ENCODE measurements at regions not wholly inside any gene's neighbourhood (a gene's known extent, or its start where the extent isn't known, plus 50 kb on each side); places are given as distances from the start of the nearest gene placed in this dataset.

DNA sequence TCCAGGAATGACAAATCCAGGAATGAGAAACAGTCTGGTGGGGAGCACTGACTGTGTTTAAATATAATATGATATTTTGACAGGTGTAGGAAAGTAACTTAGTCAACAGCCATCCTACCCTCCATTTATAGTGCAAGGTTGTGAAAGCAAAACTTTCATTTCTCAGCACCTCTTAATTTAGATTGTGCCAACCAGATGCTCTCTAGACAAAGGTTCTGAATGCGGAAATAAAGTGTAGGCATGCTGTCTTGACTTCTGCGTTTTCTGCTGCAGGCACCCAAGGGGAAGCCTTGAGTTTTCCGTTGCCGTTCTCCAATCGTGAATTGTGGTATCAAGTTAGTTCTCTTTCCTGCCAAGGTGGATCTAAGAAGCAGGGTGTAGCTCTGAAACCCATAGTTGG lies 261.9 kb upstream of the SUCLG2 start:
- no peaks in the 10 kb centered on the region for H4K20me1 ChIP-seq (ENCODE audit: insufficient read depth, low read length)
- peak overlapping the region; percentile 1 for H3K4me3 ChIP-seq (ENCODE audit: low read depth, low read length, poor library complexity, severe bottlenecking)
- H3K4me2 ChIP-seq (ENCODE audit: low read length) = peak overlapping the region; percentile 25
- peaks cover 10% of the 10 kb centered on the region; the same call in 1 of the 2 replicates for H3K9me3 ChIP-seq (ENCODE audit: low read length)
- ChIA-PET CTCF (ENCODE audit: unreplicated experiment) (no interaction called here), POLR2A (interaction anchor here (0.6 to 2.3 kb wide), 5 partner anchors 9 to 647 kb away, joined by 3 to 9 read pairs (median 4); no protein-coding TSS in a partner anchor)
- DNase-seq (ENCODE audit: low spot score) = peak; percentile 61
- peak overlapping the region; percentile 95 for H2AFZ ChIP-seq (ENCODE audit: low read length)
- no peaks in the 10 kb centered on the region for H3K36me3 ChIP-seq (ENCODE audit: insufficient read depth, low read length)
- H3K27ac ChIP-seq (ENCODE audit: low read depth, low read length, poor library complexity, severe bottlenecking) = peak overlapping the region; percentile 22
- H3K9me2 ChIP-seq (ENCODE audit: insufficient read depth, low read length) = no peaks in the 10 kb centered on the region
- intact Hi-C loops (cut with micrococcal nuclease; ENCODE audit: unreplicated experiment) = no loop called here
- H3K79me2 ChIP-seq (ENCODE audit: insufficient read depth, low read depth, low read length) = no peaks in the 10 kb centered on the region
- BruUV-seq (replicated peaks) = no TSS peak
- TF ChIP-seq EZH2phosphoT487 (IDR thresholded peaks at IDR 0.05; ENCODE audit: borderline replicate concordance, low read depth, low read length) = no peak
- no peak for TF ChIP-seq CTCF (conservative IDR thresholded peaks at IDR 0.05; ENCODE audit: low read length)
- peaks cover 24% of the 10 kb centered on the region for H3K4me1 ChIP-seq (ENCODE audit: insufficient read depth, low read length, poor library complexity, severe bottlenecking)

GRCh38 chr3:67907735-67908134 lies 253.3 kb upstream of the SUCLG2 start:
- H3K4me2 ChIP-seq (ENCODE audit: low read length) = no peak overlapping the region
- no peaks in the 10 kb centered on the region for H4K20me1 ChIP-seq (ENCODE audit: insufficient read depth, low read length)
- CTCF ChIA-PET (ENCODE audit: unreplicated experiment) = no interaction called here
- peak overlapping the region; percentile 52 for H2AFZ ChIP-seq (ENCODE audit: low read length)
- intact Hi-C loops (cut with micrococcal nuclease; ENCODE audit: unreplicated experiment) = no loop called here
- TF ChIP-seq CTCF (conservative IDR thresholded peaks at IDR 0.05; ENCODE audit: low read length) (no peak), EZH2phosphoT487 (IDR thresholded peaks at IDR 0.05; ENCODE audit: borderline replicate concordance, low read depth, low read length) (no peak)
- no peak for DNase-seq (ENCODE audit: low spot score)
- H3K4me1 ChIP-seq (ENCODE audit: insufficient read depth, low read length, poor library complexity, severe bottlenecking) = peaks cover 25% of the 10 kb centered on the region
- no peak overlapping the region for H3K4me3 ChIP-seq (ENCODE audit: low read depth, low read length, poor library complexity, severe bottlenecking)
- H3K27ac ChIP-seq (ENCODE audit: low read depth, low read length, poor library complexity, severe bottlenecking) = no peak overlapping the region
- H3K79me2 ChIP-seq (ENCODE audit: insufficient read depth, low read depth, low read length) = no peaks in the 10 kb centered on the region
- no TSS peak for BruUV-seq (replicated peaks)
- POLR2A ChIA-PET = interaction anchor here (0.6 to 1.5 kb wide), 4 partner anchors 9 to 661 kb away, joined by 3 to 7 read pairs (median 4); no protein-coding TSS in a partner anchor
- H3K9me3 ChIP-seq (ENCODE audit: low read length) = peaks cover 7% of the 10 kb centered on the region; the same call in 1 of the 2 replicates
- H3K9me2 ChIP-seq (ENCODE audit: insufficient read depth, low read length) = no peaks in the 10 kb centered on the region
- no peaks in the 10 kb centered on the region for H3K36me3 ChIP-seq (ENCODE audit: insufficient read depth, low read length)

GRCh38 chr3:67906261-67906660 lies 251.8 kb upstream of the SUCLG2 start:
- no peaks in the 10 kb centered on the region for H3K9me2 ChIP-seq (ENCODE audit: insufficient read depth, low read length)
- no peaks in the 10 kb centered on the region for H4K20me1 ChIP-seq (ENCODE audit: insufficient read depth, low read length)
- no TSS peak for BruUV-seq (replicated peaks)
- intact Hi-C loops (cut with micrococcal nuclease; ENCODE audit: unreplicated experiment) = no loop called here
- H3K36me3 ChIP-seq (ENCODE audit: insufficient read depth, low read length) = no peaks in the 10 kb centered on the region
- H2AFZ ChIP-seq (ENCODE audit: low read length) = peak overlapping the region; percentile 52; the same call in 1 of the 2 replicates
- H3K27ac ChIP-seq (ENCODE audit: low read depth, low read length, poor library complexity, severe bottlenecking) = no peak overlapping the region
- ChIA-PET CTCF (ENCODE audit: unreplicated experiment) (interaction anchor here (0.8 kb wide), 1 partner anchor 9 kb away, joined by 3 read pairs; no protein-coding TSS in a partner anchor), POLR2A (interaction anchor here (0.6 to 1.5 kb wide), 4 partner anchors 10 to 720 kb away, joined by 3 to 4 read pairs (median 3); no protein-coding TSS in a partner anchor)
- peaks cover 39% of the 10 kb centered on the region for H3K4me1 ChIP-seq (ENCODE audit: insufficient read depth, low read length, poor library complexity, severe bottlenecking)
- H3K79me2 ChIP-seq (ENCODE audit: insufficient read depth, low read depth, low read length) = no peaks in the 10 kb centered on the region
- no peak for DNase-seq (ENCODE audit: low spot score)
- peaks cover 3% of the 10 kb centered on the region; the same call in 1 of the 2 replicates for H3K9me3 ChIP-seq (ENCODE audit: low read length)
- no peak overlapping the region for H3K4me2 ChIP-seq (ENCODE audit: low read length)
- no peak for TF ChIP-seq CTCF (conservative IDR thresholded peaks at IDR 0.05; ENCODE audit: low read length)
- TF ChIP-seq EZH2phosphoT487 (IDR thresholded peaks at IDR 0.05; ENCODE audit: borderline replicate concordance, low read depth, low read length) = no peak
- no peak overlapping the region for H3K4me3 ChIP-seq (ENCODE audit: low read depth, low read length, poor library complexity, severe bottlenecking)
